HG02870 (cell line): ENCODE measurements at regions not wholly inside any gene's neighbourhood (a gene's known extent, or its start where the extent isn't known, plus 50 kb on each side); places are given as distances from the start of the nearest gene placed in this dataset.
"Not testable (repeated sequence)": the region's sequence is repeated elsewhere in the genome, so short reads cannot be mapped to it uniquely, and the experiment has no call there.

Experiments
- ATAC-seq: cut with Tn5 transposase; IDR thresholded peaks from one replicate; pipeline ENCODE4 v1.9.1; 2021; ENCODE audit warnings: mild to moderate bottlenecking, moderate library complexity; ENCODE audit not compliant: unreplicated experiment

DNA sequence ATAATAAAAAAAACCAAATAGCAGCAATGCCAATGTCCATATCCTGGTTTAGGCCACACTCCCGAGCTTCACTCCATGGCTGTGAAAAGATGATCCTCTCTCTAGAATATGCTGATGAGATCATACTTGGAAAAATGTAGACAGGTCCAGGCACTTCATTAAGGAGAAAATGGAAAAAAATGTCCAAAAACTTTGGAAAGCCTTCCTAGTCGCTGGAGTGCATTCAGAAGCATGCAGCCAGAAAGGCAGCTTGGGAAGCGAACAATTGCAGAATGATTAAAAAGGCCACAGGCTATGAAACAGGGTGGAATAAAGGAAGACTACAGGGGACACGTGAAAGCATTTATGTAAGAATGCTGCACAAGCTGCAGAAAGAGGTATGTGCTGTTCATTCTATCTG lies 165.6 kb upstream of the HCCS start:
- no peak for ATAC-seq

GRCh38 chrX:10949541-10949940 lies 161.6 kb upstream of the HCCS start:
- no peak for ATAC-seq

DNA sequence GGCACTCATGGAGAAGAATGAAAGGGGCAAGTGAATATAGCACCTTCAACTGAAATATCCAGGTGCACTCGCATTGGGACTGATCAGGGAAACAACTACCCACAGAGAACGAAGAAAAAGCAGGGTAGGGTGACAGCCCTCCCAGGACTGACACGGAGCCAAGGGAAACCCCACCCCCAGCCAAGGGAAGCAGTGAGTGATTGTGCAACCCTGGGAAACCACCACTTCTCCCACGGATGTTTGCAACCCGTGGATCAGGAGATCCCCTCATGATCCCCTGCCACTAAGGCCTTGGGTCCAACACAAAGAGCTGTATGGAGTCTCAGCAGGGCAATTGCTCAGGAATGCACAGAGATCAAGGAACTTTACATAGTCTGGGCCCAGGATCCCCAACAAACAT lies 158.5 kb upstream of the HCCS start:
- no peak for ATAC-seq

DNA sequence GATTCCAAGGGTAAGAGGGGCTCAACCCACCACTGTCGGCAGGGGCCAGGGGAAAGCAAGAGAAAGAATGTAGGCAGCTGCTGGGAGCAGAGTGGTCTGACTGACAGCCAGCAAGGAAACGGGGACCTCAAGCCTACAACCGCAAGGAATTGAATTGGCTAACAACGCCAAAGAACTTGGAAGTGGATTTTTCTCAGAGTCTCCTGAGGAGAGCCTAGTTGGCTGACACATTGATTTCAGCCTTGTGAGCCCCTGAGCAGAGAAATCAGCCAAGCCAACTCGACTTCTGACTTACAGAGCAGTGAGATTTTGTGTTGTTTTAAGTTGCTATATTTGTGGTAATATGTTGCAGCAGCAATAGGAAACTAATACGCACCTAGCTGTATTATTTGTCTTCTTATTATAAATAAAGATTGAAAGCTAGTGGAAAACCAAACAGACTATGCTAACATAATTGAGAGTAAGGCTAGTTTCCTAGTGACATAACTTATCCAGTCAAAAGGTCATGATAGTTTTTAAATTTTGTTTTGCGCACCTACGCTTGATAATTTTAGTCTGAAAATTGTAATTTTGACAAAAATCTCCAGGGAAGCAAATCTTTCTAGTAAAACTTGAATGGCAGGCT lies 145.8 kb upstream of the HCCS start:
- ATAC-seq, result no peak

GRCh38 chrX:10966057-10966456 lies 145.1 kb upstream of the HCCS start:
- ATAC-seq, result no peak

DNA sequence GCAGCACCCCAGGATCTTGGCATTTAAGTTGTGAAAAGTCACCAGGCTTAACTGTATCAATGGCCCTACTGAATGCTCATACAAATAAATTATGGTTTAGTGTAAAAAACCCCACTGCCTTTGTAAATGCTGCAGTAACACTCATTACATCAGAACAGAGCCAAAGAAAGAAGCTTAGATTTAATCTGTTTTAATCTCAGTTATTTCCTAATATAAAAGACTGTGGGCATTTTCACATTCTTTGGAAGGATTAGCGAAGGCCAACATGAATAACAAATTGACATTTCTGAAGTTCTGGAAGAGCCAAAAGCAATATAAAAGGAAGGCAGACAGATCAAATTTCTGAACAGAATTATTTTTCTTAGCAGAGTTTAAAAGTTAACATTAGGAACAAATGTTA lies 140.0 kb upstream of the HCCS start:
- ATAC-seq, result no peak

DNA sequence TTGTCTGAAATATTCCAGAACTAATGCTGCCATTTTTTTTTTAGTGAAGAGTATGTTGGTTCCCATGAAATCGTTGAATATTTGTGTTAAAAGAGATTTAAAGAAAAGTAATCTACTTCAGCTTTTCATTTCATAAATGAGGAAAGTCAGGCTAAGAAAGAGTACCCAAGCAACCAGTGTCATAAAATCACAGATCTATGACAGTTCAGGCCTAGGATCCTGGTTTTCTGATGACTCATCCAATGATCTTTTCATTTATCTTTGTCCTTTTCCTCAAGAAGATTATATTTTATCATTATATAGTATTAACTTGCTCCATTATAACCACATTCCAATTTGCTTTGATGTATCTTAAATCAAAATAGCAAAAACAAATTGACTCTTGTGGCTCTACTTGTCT lies 139.4 kb upstream of the HCCS start:
- no peak for ATAC-seq

DNA sequence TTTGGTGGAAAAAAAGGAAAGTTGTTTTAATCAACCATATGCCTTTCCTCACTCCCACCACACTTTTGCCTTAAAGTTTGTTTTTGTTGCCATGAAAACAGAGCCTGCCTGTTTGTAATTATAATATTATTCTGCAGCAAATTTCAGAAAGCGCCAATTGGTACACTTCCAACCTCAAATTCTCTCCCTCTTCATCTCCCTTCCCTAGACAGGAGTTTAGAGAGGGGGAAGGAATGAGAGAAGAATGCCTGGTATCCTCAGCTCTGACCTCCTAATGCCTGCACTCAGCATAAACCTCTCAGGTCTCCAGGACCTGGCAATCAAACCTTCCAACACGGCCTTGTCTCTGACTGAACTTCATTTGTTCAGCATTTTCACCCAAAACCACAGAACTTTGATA lies 138.4 kb upstream of the HCCS start:
- ATAC-seq, result no peak

DNA sequence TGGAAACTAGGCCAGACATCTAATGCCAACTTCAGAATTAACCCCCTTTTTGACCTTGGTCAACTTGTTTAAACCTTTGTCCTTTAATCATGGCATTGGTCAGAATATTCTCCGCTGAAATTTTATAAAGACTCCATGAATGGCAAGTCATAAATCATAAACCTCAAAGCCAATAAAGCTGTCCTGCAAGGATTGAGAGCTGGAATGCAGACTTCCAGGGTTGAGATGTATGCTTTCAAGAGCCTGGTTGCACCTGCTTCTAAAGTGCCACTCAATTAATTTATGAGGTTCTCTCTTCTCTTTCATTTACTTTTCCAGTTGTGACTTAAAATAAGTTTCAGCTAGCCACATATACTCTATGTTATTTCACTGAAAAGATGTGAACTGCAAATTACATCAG lies 136.2 kb upstream of the HCCS start:
- ATAC-seq, result no peak

DNA sequence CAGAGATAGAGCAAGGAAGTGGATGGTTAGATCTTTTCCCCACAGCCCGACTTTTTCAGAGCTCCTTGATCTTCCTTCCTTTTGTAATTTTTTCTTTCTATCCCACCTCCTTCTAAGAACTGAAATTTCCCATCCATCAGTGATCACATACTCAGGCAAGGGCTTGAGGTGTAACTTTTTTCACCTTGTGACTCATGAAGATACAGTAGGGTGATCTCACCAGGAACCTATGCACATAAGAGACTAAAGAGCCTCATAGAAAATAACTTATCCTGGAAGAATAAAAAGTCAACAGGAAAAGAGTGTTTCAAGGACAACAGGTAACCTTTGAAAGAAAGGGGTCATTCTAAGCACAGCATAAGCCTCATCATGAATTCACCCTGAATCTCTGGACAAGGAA lies 131.2 kb upstream of the HCCS start:
- ATAC-seq, result no peak

DNA sequence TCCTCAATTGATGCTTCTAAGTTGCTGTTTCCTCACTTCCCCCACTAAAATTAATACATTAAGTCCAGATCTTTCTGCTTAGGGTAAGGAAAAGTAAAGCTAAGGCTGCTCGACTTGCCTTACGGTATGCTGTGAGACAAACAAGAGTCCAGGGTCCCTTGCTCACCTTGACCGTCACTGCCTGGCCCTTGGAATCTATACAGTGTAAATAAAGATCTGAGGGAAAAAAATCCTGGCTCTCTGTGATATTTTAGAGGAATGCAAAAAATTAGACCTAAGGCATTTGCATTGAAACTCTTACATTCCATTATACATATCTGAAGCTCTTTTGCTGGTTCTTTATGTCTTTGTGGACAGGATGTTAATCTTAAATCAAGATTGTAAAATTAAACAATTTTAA lies 129.6 kb upstream of the HCCS start:
- no peak for ATAC-seq

DNA sequence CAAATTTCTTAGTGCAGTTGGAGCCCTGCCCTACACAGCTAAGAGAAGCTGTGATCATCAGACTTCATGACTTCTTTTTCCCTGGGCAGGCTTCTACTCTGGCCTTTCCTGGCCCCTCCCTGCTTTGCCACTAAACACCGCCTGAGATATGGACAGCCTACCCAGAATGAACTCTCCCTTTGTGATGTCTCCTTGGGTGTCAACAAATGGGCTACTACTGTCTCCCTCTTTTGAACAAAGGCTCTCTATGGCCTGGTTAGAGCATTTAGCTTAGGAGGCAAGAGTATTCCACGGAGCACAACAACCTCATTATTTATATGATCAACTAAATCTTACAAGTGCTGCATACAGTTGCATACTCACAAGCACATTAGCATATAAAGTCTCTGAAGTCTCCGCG lies 127.6 kb upstream of the HCCS start:
- ATAC-seq, result no peak

DNA sequence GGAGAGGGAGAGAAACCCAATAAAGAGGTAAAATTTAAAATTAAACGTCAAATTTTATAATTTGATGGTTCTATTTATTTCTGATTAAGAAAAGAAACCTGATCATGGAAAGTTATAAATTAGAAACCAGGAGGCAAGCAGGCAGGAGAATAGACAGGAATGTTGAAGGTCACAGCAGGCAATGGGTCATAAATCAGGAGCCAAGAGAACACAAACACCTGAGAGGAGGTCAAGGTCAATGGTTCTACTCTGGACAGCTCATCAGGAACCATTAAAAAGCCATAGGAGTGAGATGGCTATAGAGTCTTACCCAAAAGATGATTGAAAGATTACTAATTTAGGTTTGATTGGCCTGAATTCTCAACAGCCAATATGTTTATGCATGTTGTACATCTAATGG lies 126.9 kb upstream of the HCCS start:
- no peak for ATAC-seq

GRCh38 chrX:10986616-10987015 lies 124.5 kb upstream of the HCCS start:
- no peak for ATAC-seq

GRCh38 chrX:10988653-10989052 lies 122.5 kb upstream of the HCCS start:
- ATAC-seq, result no peak

DNA sequence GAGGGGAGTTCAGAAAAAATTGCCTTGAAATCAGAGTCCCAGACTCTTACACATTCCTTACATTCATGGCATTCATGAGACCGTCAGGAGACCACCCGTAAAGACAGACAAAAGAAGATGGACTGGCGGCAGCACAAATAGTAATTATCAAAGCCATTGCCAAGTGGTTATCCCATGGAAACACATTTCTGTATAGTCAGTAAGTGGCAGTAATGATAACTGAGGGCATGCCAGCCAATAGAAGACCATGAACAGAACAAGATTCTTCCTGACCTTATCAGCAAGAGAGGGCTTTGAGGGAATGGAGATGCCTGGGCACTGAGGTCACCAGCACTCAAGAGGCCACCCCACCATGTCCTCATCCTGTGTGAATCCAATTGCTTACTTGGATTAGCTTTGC lies 121.7 kb upstream of the HCCS start:
- ATAC-seq, result no peak

DNA sequence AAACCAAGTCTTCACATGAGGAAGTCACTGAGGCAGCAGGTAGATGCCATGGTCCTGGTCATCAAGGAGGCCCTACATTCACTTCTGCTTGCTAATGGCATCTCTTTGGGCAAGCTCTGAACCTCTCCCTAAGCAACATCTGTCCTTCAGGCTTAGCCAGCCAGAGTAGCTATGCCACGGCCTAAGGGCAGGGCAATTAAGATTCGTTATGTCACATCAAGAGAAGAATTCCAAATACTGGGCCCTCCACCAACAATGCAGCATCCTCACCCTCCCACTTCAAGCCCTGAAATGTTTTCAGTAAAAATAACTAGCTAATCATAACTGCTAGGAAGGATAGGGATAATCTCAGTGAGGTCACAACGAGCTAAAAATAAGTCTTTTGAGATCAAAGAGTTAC lies 120.7 kb upstream of the HCCS start:
- no peak for ATAC-seq

DNA sequence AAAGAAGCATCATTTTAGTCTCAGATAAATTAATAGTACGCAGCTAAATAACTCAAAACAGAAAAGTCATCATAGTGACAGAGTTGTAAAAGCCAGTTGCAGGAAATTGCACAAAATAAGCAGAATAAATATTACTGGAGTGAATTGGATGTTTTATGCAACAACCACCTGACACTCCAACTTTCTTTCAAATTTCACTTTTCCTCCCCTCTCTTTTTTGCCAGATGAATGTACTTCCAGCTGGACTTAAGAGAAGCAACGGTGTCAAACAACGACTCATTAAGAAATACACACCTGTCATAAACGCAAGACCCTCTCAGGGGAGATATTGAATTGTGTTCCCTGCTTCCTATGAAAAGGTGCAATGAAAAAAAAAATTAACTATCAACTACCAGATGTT lies 120.2 kb upstream of the HCCS start:
- ATAC-seq, result no peak

DNA sequence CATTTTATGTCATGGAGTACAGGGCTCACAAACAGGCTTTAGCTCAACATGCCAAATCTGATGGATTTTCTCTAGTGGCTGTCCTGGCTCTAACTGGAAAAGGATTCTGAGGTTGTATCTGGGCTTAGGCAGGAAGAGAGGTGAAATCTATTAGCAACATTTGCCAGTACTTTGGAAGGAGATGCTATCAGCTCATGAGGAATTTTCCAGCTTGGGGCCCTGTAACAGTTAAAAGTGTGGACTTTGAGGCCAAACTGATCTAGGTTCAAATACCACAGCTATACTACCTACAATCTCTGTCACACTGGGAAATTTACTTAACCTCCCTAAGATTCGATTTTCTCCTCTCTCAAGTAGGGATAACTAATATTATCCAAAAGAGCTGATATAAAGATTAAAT lies 119.0 kb upstream of the HCCS start:
- no peak for ATAC-seq

DNA sequence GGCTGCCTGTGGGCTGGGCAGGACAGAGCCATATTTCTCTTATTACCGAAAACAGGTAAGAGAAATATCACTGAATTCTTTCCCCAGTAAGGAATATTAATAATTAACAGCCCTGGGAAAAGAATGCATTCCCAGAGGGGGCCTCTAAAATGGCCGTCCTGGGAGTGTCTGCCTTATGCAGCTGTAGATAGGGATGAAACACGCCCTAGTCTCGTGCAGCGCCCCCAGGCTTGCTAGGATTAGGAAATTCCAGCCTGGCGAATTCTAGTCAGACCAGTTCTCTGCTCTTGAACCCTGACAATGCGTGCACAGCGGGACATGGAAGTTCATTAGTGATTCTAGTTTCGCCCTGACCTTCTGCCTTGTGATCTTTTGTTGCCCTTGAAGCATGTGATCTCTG lies 104.1 kb upstream of the HCCS start:
- ATAC-seq, result not testable (repeated sequence)

GRCh38 chrX:11010476-11010875 lies 100.7 kb upstream of the HCCS start:
- ATAC-seq, result no peak

GRCh38 chrX:11016728-11017127 lies 94.4 kb upstream of the HCCS start:
- no peak for ATAC-seq

GRCh38 chrX:11022588-11022987 lies 88.5 kb upstream of the HCCS start:
- ATAC-seq, result not testable (repeated sequence)

DNA sequence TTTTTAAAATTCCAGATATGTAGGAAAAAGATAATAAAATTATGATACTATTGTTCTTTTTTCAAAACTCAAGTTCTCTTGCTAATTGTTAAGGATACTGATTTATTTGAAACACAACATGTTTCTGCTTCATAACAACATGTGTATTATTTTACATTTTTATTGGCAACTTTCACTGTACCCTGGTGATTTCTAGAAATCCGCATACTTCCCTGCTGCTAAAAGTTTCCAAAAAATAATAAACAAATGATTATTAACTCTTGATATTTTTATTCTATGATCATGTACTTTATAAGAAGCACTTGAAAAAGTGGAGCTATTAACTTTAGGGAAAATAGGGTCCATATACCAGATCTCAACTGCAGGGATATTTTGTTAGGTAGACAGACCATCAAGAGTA lies 71.2 kb upstream of the HCCS start:
- ATAC-seq, result no peak
